H1 (cell line): ENCODE measurements at regions not wholly inside any gene's neighbourhood (a gene's known extent, or its start where the extent isn't known, plus 50 kb on each side); places are given as distances from the start of the nearest gene placed in this dataset.

Experiments used
- TAF7 ChIP-seq: optimal IDR thresholded peaks from 2 replicates; pipeline ENCODE3; 2011; ENCODE audit warnings: low read depth, mild to moderate bottlenecking, inconsistent platforms, low read length, moderate library complexity, borderline replicate concordance

DNA sequence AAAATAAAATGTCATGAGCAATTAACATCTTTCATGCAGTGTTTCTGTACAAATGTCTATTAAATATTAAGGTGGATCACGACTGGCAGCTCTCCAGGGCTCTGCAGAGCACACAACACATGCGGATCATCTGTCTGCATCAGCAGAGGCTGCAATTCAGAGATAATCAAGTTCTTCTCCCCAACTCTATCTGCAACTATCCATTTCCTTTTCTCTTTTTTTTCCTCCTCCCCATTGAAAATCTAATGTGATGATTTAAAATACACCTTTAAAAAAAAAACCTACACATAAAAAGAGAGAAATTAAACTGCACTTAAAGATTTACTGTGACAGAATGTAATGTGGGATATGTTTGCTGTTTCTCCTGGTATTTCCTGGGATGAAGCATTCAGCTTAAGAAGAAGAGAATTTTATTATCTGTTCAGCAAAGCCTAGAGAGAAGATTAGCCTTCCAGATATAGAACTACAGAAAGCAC lies 352.6 kb upstream of the CCDC54 start (continued):
- TF ChIP-seq TAF7, result no peak
- TF ChIP-seq, all 59 proteins: peak for 0
